ENCODE measurements at regions not wholly inside any gene's neighbourhood (a gene's known extent, or its start where the extent isn't known, plus 50 kb on each side); places are given as distances from the start of the nearest gene placed in this dataset.

GRCh38 chr17:56648321-56648720, 54.8 kb downstream of the NOG start:
- no peak for TF ChIP-seq TAF1 (IDR thresholded peaks at IDR 0.05; ENCODE audit: borderline replicate concordance, insufficient read depth, low read length)
- TF ChIP-seq SIN3A (IDR thresholded peaks at IDR 0.05; ENCODE audit: borderline replicate concordance, insufficient read depth, low read length), result no peak
- TF ChIP-seq POLR2AphosphoS5 (IDR thresholded peaks at IDR 0.05; ENCODE audit: low read depth, low read length), result no peak
- TF ChIP-seq FOXP2 (optimal IDR thresholded peaks at IDR 0.05; ENCODE audit: borderline replicate concordance, extremely low read depth, extremely low read length, insufficient read depth), result no peak
- TF ChIP-seq REST (IDR thresholded peaks at IDR 0.05; ENCODE audit: insufficient read depth in 1 of 2, low read depth in 2 of 2, low read length in 2 of 2), result no peak

GRCh38 chr17:56648806-56649205, 55.3 kb downstream of the NOG start:
- TF ChIP-seq POLR2AphosphoS5 (IDR thresholded peaks at IDR 0.05; ENCODE audit: low read depth, low read length) (no peak), FOXP2 (optimal IDR thresholded peaks at IDR 0.05; ENCODE audit: borderline replicate concordance, extremely low read depth, extremely low read length, insufficient read depth) (no peak), TAF1 (IDR thresholded peaks at IDR 0.05; ENCODE audit: borderline replicate concordance, insufficient read depth, low read length) (no peak), REST (IDR thresholded peaks at IDR 0.05; ENCODE audit: insufficient read depth in 1 of 2, low read depth in 2 of 2, low read length in 2 of 2) (no peak), SIN3A (IDR thresholded peaks at IDR 0.05; ENCODE audit: borderline replicate concordance, insufficient read depth, low read length) (no peak)

GRCh38 chr17:56652628-56653027, 59.1 kb downstream of the NOG start:
- TF ChIP-seq POLR2AphosphoS5 (IDR thresholded peaks at IDR 0.05; ENCODE audit: low read depth, low read length), result no peak
- no peak for TF ChIP-seq SIN3A (IDR thresholded peaks at IDR 0.05; ENCODE audit: borderline replicate concordance, insufficient read depth, low read length)
- TF ChIP-seq FOXP2 (optimal IDR thresholded peaks at IDR 0.05; ENCODE audit: borderline replicate concordance, extremely low read depth, extremely low read length, insufficient read depth), result no peak
- TF ChIP-seq REST (IDR thresholded peaks at IDR 0.05; ENCODE audit: insufficient read depth in 1 of 2, low read depth in 2 of 2, low read length in 2 of 2), result no peak

- no peak for TF ChIP-seq POLR2AphosphoS5 (IDR thresholded peaks at IDR 0.05; ENCODE audit: low read depth, low read length)
- TF ChIP-seq SIN3A (IDR thresholded peaks at IDR 0.05; ENCODE audit: borderline replicate concordance, insufficient read depth, low read length), result no peak
- TF ChIP-seq REST (IDR thresholded peaks at IDR 0.05; ENCODE audit: insufficient read depth in 1 of 2, low read depth in 2 of 2, low read length in 2 of 2), result no peak
- no peak for TF ChIP-seq TAF1 (IDR thresholded peaks at IDR 0.05; ENCODE audit: borderline replicate concordance, insufficient read depth, low read length)
- TF ChIP-seq FOXP2 (optimal IDR thresholded peaks at IDR 0.05; ENCODE audit: borderline replicate concordance, extremely low read depth, extremely low read length, insufficient read depth), result no peak
These were observed 60.4 kb downstream of the NOG start for GRCh38 chr17:56653877-56654276.
